ENCODE measurements at regions not wholly inside any gene's neighbourhood (a gene's known extent, or its start where the extent isn't known, plus 50 kb on each side); places are given as distances from the start of the nearest gene placed in this dataset.

GRCh38 chr20:11027224-11027623, 353.4 kb upstream of the JAG1 start:
- no peak for DNase-seq (ENCODE audit: low read depth)
- no peak for TF ChIP-seq CTCF (IDR thresholded peaks at IDR 0.05; ENCODE audit: control insufficient read depth, insufficient read depth, low read depth, low read length, missing control alignments)
- H3K4me3 ChIP-seq (ENCODE audit: control insufficient read depth, low read depth, low read length), result no peak overlapping the region

DNA sequence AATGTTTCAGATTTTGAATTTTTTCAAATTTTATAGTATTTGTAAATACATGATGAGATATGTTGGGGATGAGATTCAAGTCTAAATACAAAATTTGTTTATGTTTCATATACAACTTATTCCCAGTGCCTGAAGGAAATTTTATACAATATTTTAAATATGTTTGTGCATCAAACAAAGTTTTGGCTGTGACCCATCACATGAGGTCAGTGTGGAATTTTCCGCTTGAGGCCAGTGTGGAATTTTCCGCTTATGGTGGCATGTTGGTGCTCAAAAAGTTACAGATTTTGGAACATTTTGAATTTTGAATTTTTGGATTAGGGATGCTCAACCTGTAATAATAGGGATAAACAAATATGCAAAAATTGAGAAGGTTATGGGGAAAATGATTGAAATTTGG, 356.6 kb upstream of the JAG1 start:
- H3K4me3 ChIP-seq (ENCODE audit: control insufficient read depth, low read depth, low read length), result no peak overlapping the region
- no peak for TF ChIP-seq CTCF (IDR thresholded peaks at IDR 0.05; ENCODE audit: control insufficient read depth, insufficient read depth, low read depth, low read length, missing control alignments)
- DNase-seq (ENCODE audit: low read depth), result no peak

GRCh38 chr20:11031300-11031699, 357.5 kb upstream of the JAG1 start:
- H3K4me3 ChIP-seq (ENCODE audit: control insufficient read depth, low read depth, low read length), result no peak overlapping the region
- DNase-seq (ENCODE audit: low read depth), result no peak
- TF ChIP-seq CTCF (IDR thresholded peaks at IDR 0.05; ENCODE audit: control insufficient read depth, insufficient read depth, low read depth, low read length, missing control alignments), result no peak

DNA sequence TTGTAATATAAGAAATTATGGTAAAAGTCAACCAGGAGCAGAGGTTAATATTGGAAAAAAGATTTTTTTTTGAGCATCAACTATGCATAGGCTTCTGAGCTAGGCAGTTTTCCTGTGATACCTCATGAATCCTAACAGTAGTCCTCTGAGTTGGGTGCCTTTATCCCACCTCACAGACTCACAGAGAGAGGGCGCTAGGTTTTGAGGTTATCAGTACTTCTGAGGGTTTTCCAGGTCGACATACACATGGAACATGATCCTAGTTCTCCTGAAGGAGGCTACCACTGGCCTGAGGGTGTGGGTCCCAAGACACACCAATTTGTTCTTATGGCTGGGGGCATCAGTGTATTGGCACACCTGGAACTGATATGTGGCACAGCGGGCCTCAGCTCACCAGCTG, 358.8 kb upstream of the JAG1 start:
- no peak overlapping the region for H3K4me3 ChIP-seq (ENCODE audit: control insufficient read depth, low read depth, low read length)
- no peak for DNase-seq (ENCODE audit: low read depth)
- TF ChIP-seq CTCF (IDR thresholded peaks at IDR 0.05; ENCODE audit: control insufficient read depth, insufficient read depth, low read depth, low read length, missing control alignments), result no peak

- TF ChIP-seq CTCF (IDR thresholded peaks at IDR 0.05; ENCODE audit: control insufficient read depth, insufficient read depth, low read depth, low read length, missing control alignments), result no peak
- H3K4me3 ChIP-seq (ENCODE audit: control insufficient read depth, low read depth, low read length), result no peak overlapping the region
- DNase-seq (ENCODE audit: low read depth), result no peak
Observed at GRCh38 chr20:11034025-11034424, 360.2 kb upstream of the JAG1 start.

- TF ChIP-seq CTCF (IDR thresholded peaks at IDR 0.05; ENCODE audit: control insufficient read depth, insufficient read depth, low read depth, low read length, missing control alignments), result no peak
- DNase-seq (ENCODE audit: low read depth), result no peak
- H3K4me3 ChIP-seq (ENCODE audit: control insufficient read depth, low read depth, low read length), result no peak overlapping the region
Observed at GRCh38 chr20:11035211-11035610, 361.4 kb upstream of the JAG1 start.

- DNase-seq (ENCODE audit: low read depth), result no peak
- H3K4me3 ChIP-seq (ENCODE audit: control insufficient read depth, low read depth, low read length), result no peak overlapping the region
- TF ChIP-seq CTCF (IDR thresholded peaks at IDR 0.05; ENCODE audit: control insufficient read depth, insufficient read depth, low read depth, low read length, missing control alignments), result no peak
Observed at GRCh38 chr20:11041396-11041795, 367.6 kb upstream of the JAG1 start.

All from AG09309 (cell line).